ENCODE measurements at regions not wholly inside any gene's neighbourhood (a gene's known extent, or its start where the extent isn't known, plus 50 kb on each side); places are given as distances from the start of the nearest gene placed in this dataset.

GRCh38 chr12:98439471-98439951 is 75.9 kb upstream of the TMPO start:
- H3K27ac ChIP-seq (ENCODE audit: low read depth, low read length) = no peak overlapping the region
- 26 to 36% (median 35%) methylated on average over 3 of the region's 3 CpGs for WGBS, 3 donors

GRCh38 chr12:98439981-98440581 is 75.3 kb upstream of the TMPO start:
- no peak overlapping the region for H3K27ac ChIP-seq (ENCODE audit: low read depth, low read length)
- WGBS, 3 donors = 4 to 15% (median 4%) methylated on average over 4 of the region's 4 CpGs

GRCh38 chr12:98446060-98446459 is 69.3 kb upstream of the TMPO start:
- no peak overlapping the region for H3K27ac ChIP-seq (ENCODE audit: low read depth, low read length)
- 58 to 77% (median 73%) methylated on average over 1 of the region's 1 CpG for WGBS, 3 donors

GRCh38 chr12:98446682-98447081 is 68.7 kb upstream of the TMPO start:
- 26 to 50% (median 49%) methylated on average over 1 of the region's 1 CpG for WGBS, 3 donors

GRCh38 chr12:98449584-98449983 is 65.8 kb upstream of the TMPO start:
- WGBS, 3 donors = 91 to 99% (median 98%) methylated on average over 3 of the region's 3 CpGs
- H3K27ac ChIP-seq (ENCODE audit: low read depth, low read length) = no peak overlapping the region

More at GRCh38 chr12:98446682-98447081, 68.7 kb upstream of the TMPO start:
- no peak overlapping the region for H3K27ac ChIP-seq (ENCODE audit: low read depth, low read length)

- no peak overlapping the region for H3K27ac ChIP-seq (ENCODE audit: low read depth, low read length)
- WGBS, 3 donors = 85 to 95% (median 89%) methylated on average over 4 of the region's 4 CpGs
These were observed 62.3 kb upstream of the TMPO start for GRCh38 chr12:98453070-98453469.

GRCh38 chr12:98453492-98453891 is 61.9 kb upstream of the TMPO start:
- 87 to 94% (median 92%) methylated on average over 2 of the region's 2 CpGs for WGBS, 3 donors
- no peak overlapping the region for H3K27ac ChIP-seq (ENCODE audit: low read depth, low read length)

GRCh38 chr12:98456041-98456440 is 59.3 kb upstream of the TMPO start:
- H3K27ac ChIP-seq (ENCODE audit: low read depth, low read length) = no peak overlapping the region
- 73 to 79% (median 74%) methylated on average over 3 of the region's 3 CpGs for WGBS, 3 donors

GRCh38 chr12:98456576-98457573 is 58.5 kb upstream of the TMPO start:
- no peak overlapping the region for H3K27ac ChIP-seq (ENCODE audit: low read depth, low read length)

GRCh38 chr12:98464190-98464589 is 51.2 kb upstream of the TMPO start:
- WGBS, 3 donors = 30 to 52% (median 47%) methylated on average over 1 of the region's 1 CpG
- no peak overlapping the region for H3K27ac ChIP-seq (ENCODE audit: low read depth, low read length)

More at GRCh38 chr12:98456576-98457573, 58.5 kb upstream of the TMPO start:
- 11 to 17% (median 16%) methylated on average over 49 to 50 of the region's 50 CpGs for WGBS, 3 donors

GRCh38 chr12:98465505-98465904 is 49.9 kb upstream of the TMPO start:
- whole genome bisulfite sequencing, 3 donors = 80 to 95% (median 94%) methylated on average over 1 of the region's 1 CpG
- no peak overlapping the region for H3K27ac ChIP-seq (ENCODE audit: low read depth, low read length)
